NOMO-1 treated with DMSO at 0.1 percent for 48 hours (cell line): ENCODE measurements at regions not wholly inside any gene's neighbourhood (a gene's known extent, or its start where the extent isn't known, plus 50 kb on each side); places are given as distances from the start of the nearest gene placed in this dataset.

Experiments
- DNase-seq: peaks from one replicate; lab custom pipeline; 2025; ENCODE audit not compliant: unreplicated experiment; lab: John Stamatoyannopoulos, UW

DNA sequence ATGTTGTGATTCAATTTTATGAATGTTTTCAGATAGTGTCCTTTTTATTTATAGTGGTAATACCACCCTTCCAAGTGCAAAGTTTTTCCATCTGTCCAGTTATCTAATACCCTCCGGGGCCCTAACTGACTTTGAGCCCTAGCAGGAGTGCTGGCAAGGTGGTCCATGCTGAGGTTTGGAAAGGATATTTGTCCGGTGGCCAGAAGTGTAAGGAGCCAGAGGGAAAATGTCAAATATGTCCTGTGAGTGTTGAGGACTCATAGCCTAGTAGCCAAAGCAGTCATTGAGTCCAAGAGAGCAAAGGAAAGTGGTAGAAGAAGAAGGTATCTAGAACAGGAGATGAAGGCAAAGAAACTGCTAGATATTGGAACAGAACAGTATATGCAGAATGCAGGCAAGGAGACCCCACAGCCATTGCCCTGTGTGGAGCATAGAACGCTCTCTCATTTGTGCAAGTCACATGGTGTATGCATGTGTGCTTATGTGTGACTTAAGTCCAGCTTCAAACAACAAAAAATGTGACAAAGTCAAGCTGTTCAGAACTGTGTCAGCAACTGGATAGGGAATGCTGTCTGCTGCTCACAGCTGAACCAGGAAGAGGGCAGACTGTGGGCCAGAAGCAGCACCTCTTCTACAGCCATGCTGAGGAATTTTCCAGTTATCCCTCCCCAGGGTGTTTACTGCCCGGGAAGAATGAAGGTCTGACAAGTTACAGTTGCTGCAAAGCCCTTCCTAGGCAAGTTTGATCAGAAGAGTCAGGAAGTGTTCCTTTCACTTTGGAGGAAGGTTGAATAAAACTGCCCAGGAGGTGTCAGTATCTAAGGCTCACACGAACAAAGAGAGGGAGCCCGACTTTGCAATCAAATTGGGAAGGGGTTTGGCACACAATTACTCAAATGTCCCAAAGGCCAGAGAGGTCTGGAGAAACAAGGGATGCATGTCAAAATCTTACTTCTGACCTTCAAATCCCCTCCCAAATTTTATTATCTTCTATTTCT lies 463.3 kb upstream of the DMAC1 start:
- no peak for DNase-seq

DNA sequence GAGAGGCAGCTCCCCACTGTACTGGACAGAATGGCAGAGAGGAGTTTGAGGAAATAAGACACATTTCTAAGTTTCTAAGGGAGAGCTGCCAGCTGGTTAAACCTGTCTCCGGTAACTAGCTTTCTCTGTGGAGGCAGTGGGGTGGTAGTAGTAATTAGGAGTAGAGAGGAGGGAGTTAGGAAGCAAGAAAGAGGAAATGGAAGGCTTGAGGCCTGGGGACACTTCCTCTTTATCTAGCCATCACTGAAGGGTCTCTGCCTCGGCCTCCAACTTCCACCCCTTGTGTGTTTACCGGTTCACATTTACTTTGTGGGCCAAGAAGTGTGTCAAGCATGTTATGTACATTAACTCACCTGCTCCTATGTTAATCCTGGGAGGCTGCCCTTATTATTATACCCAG lies 462.2 kb upstream of the DMAC1 start:
- no peak for DNase-seq

DNA sequence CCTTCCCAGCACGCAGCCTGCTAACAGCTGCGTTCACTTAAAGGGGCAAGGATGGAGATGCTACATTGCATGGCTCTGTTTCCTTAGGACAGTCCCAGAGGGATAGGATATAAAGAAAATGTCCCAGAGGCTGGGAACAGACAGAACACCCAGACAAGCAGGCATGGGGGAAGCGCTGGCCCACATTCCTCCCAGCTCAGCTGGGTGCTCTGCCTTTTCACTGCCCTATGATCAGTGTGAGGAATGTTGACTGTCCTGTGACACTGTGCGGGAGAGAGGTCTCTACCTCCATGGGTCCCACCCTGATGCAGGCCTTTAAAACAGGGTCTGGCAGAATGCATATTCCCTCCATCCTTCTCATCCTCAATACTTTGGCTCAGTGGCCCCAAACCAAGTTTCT lies 459.4 kb upstream of the DMAC1 start:
- no peak for DNase-seq

DNA sequence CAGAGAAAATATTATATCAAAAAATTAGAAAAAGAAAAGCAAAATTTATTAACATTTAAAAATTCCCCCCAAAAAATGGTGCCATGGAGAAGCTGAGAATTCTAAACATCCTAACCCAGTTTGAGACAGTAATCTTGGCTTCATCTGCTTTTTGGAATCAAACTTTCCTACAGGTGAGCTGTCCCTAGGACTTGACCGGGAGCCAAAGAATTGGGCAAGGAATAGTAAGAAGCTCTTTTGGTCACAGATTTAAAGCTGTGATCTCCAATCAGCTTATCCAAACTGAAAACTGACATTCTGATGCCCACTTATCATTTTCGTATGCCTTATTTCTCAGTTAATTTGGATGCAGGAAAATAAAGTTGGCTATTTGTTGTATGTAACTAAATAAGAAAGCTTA lies 457.3 kb upstream of the DMAC1 start:
- no peak for DNase-seq

DNA sequence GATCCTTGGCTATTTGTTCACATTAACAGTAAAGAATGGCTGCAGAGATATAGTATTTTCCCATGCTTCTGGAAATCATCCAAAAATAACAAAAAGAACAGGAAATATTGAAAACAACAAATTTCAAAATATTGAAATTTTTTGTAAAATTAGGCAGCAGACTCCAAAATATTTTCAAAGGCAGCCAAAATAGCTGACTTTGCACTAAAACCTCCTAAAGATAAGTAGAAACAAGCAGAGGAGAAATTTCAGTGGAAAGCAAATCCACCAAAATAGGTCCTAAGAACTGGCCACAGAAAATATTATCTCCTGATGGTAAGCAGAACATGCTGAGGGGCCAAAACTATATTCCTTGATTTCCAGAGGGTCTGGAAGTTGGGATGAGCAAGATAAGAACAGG lies 456.3 kb upstream of the DMAC1 start:
- DNase-seq, result no peak

DNA sequence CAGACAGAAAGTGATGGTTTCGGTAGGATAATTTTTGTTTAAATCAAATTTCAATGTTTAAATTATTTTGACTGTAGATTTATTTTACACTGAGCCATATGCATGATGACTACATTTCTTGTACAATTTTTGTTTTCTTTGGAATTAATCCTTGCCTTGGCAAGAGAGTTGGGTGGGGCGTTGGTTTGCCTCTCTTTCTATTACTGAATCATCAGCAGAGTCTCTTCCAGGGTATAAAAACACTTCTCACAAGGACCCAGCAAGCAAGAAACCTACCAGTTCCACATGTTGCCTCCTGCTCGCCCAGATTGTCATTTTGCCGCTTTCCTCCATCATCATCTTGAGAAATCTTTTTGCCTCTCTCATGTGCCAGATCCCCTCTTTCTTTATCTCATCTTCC lies 455.0 kb upstream of the DMAC1 start:
- no peak for DNase-seq

DNA sequence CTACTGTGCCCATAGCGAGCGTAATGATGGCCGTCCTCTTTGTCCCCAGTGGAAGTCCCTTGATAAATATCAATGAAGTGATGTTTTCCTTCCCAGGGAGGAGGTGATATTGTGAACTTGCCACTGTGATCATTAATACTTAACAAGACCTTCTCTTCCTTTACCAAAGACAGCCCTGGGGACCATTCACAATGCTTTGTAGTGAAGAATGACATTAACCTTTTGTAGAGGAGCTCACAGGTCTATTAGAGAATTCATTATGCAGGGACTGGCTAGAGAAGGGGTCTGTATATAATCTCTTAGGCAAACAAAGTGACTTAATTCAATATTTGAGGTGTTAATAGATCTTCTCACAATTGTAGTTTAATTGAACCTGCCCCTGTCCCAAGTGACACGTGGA lies 452.9 kb upstream of the DMAC1 start:
- DNase-seq, result no peak

DNA sequence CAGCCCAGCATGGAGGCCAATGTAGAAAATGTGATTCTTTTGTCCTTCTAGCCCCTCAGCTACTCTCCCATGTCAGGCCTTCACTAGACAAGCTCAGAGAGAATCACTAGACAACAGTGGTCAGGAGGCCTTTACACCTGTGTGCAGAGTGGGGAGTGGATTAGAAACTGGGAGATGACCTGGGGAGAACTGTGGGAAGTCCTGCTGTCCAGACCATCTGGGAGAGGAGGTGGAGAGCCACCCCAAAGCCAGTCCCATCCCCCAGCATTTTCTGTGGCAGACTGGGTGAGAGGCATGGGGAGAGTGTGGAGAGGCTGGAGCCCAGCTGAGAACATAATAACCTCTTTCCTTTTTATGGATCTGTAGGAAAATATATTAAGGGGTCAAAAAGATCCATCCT lies 452.0 kb upstream of the DMAC1 start:
- no peak for DNase-seq

DNA sequence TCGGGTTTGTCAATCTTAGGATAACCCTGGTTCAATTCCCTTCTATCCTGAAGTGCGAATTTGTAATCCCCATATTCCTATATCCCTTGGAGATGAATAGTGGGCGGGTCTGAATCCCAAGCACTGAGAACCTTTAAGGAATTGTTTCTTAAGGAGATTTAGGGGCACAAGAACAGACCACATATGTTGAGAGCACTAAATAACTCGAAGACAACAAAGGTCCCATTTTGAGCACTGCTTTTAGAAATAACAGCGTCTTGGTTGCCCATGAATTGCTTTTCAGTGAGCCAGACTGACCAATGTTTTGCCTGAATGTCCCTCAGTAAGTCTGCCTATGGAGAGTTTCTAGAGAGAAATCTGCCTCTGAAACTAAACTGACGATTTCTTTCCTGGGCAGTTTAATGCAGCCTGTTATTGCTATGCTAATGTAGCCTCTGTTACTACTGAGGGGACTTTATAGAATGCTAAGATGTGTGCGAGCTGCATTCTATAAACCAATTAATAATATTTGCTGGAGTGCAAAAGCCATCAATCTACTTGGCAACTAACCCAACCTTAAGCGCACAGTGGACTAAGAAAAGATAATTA lies 445.0 kb upstream of the DMAC1 start:
- DNase-seq, result no peak

DNA sequence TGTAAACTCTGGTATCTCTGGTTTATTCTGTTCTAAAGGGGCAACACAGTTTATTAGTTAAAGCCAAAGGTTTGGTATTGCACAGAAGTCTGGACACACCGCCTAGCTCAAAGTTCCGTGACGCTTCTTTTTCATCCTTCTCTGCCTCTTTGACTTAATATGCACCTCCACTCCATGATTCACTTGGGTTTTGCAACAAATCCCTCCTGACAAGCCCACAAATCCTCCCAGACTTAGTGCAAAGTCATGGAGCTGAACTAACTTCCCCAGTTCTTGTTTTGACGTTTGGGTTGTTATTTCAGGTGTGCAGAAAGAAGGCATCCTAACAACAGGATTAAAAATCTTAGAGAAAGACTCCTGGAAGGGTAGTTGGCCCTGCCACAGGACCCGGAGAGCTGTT lies 441.6 kb upstream of the DMAC1 start:
- no peak for DNase-seq

DNA sequence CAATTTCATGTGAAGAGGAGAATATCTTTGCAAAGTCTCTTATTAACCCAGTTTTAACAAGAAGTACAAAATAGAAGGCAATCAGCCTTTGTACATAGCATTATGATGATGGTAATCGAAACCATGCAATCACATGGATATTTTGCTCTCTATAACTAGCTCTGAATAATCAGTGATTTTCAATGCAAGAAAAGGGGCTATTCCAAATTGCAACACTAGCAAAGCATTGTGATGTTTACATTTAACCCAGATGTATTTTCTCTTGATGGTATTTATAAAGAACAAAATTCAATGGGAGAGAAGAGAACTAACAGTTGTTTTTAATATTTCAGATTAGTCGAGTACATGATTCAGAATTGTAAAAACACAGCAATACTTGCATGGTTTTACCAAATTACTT lies 437.5 kb upstream of the DMAC1 start:
- no peak for DNase-seq

DNA sequence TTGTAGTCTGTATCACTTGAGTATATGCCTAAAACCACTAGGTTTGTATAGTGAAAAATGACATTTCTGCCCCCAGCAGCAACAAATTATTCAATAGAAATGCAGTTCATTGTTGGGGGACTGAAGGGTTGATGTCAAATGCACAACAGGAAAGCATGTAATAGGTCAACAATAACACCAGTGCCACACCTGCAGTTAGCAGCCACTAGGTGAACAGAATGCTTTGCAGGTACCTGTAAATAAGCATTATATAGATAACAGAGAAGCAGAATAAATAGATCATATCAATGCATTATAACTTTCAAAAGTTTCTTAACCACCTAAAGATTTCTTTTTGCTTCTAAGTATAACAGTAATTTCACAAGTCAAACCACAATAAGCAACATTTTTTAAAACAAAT lies 435.9 kb upstream of the DMAC1 start:
- DNase-seq, result no peak

DNA sequence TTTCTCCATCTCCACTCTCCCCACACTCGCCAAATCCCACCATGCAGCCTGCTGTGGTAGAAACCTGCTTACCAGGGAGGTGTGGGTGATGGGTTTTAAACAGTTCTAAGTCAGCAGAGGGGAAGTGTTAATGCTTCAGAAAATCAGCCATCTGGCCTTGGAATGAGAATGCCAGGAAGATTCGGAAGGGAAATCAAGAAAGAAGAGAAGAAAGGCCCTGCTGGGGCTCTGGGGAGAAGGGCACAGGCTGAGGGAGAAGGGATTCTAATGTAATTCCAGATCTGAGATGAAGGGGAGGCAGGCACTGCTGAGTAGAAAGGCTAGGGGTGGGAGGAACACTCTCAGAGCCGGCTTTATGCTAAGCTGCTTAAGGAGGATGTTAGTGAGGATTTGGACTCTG lies 434.7 kb upstream of the DMAC1 start:
- DNase-seq, result no peak

DNA sequence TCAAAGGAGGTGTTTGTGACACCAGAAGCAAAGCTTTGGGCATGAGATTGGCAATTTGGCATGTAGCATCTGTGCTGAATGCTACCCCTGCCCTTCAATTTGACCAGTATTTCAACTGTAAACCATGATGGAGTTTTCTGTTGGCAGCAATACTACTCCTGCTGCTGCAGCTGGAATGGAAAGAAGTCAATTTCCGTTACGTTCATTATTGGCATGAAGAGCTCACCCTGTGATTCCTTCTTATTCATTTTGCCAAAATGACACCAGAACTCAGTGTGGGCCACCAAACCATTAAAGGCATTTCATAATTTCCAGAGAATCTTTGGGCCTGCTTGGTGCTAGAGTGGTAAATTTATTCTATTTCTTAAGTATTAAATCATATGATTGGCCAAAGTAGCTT lies 433.1 kb upstream of the DMAC1 start:
- no peak for DNase-seq

DNA sequence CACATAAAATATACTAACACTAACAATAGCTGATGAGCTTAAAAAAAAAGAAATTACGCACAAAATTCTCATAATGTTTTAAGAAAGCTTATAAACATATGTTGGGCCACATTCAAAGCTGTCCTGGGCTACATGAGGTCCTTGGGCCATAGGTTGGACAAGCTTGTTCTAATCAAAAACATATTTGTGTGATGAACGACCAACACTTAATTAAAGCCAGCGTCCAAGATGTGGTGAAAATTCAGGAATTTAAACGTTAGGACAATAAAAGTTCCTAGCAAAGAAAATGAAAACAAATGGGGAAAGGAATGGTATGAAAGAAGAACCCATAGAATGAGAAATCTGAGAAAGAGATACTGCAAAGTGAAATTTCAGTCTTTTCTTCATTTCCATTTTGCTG lies 429.6 kb upstream of the DMAC1 start:
- no peak for DNase-seq

DNA sequence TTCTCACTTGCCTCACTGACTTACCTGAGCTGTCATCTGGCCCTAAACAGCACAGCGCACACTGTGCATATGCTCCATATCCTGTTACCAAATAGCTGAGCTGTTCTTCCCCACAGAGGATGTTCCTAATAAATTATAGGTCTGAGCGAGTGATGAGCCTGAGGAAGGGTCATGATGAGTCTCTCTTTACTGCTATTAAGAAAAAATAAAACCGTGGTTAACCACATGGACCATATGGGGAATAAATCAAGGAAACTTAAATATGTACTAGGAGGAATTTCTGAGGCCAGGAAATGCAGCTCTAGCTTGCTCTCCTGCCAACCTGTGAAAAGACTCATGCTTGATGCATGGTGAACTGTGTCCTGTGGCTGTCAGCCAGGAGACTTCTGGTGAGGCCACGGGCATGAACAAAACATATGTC lies 424.8 kb upstream of the DMAC1 start:
- no peak for DNase-seq

DNA sequence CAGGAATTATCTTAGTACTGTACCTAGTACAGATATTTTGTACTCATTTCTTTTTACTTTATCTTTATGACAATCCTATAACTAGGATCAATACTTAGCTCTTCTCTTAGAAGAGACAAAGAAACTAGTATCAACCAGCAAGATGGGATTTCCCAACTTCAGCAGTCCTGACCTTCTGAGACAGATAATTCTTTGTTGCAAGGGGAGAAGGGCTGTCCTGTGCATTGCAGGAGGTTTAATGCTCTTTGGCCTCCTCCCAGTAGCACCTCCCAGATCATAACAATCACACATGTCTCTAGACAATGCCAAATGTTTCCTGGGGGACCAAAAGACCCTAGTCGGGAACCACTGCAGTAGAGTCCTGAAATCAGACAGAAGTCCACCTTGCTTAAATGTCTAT lies 424.3 kb upstream of the DMAC1 start:
- no peak for DNase-seq

DNA sequence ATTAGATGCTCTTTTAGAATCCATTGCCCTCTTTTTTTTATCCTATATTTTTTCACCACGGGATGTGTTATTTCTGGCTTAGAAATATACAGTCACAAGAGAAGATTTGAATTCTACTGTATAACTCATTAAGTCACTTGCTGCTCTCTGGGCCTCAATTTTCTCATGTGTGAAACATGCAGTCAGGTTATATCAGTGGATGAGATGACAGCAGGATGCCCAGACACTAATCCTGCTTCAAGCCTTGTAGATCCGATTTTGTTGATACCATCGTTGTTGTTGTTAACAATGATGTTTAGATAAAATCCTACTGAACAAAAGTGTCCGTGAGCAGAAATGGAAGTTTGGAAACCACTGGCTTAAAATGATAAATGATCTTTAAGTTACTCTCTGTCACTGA lies 421.9 kb upstream of the DMAC1 start:
- DNase-seq, result no peak

DNA sequence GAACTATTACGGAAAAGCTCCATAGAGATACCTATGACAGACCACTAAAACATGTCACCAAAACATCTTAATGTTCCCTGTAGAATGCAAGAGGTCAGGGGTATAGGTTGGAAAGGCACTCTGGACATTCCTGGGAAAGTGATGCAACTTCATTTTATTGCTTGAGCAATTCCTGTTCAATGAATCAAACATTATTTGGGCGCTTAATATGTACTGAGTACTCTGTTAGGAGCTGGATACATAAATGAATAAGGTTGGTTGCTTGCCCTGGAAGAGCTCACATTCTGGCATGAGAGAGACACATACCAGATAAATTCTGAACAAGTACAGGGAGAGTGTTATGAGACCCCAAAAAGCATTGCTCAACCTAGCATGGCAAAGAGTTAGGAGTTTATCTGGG lies 408.9 kb upstream of the DMAC1 start:
- no peak for DNase-seq

DNA sequence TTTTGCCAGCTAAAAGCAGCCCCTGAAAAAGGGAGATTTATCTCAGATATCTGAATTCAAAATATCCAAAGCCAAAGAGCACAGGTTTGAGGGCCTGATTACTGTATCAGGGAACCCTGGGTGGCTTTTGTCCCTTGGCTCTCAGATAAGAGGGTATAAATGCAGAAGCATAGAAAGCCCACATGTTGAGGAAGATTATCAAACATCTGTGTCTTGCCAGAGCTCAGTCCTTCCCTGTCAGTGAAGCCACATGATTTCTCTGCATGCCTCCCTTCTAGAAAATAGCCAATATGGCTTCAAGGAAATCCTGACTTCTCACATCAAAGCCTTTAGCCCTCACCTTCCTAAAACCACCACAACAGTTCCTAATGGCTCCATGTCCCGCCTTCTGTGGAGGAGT lies 408.0 kb upstream of the DMAC1 start:
- DNase-seq, result no peak

DNA sequence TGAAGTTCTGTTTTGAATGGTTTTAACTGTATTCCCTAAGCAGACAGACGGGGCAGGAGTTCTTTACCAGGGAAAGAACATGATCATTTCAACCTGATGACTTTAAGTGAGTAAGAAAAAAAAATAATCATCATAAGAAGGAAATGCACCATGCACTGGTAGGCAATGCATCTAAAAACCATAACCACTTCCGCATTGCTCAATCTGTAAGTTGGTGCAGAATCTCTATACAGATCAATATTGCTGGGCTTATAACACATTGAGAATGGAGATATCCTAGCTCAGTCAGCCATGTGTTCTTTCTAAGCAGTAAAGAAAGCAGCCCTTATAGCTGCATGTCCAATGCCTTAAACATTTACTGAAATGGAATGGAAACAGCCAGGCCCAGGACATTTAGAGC lies 407.1 kb upstream of the DMAC1 start:
- peak; percentile 8 for DNase-seq

DNA sequence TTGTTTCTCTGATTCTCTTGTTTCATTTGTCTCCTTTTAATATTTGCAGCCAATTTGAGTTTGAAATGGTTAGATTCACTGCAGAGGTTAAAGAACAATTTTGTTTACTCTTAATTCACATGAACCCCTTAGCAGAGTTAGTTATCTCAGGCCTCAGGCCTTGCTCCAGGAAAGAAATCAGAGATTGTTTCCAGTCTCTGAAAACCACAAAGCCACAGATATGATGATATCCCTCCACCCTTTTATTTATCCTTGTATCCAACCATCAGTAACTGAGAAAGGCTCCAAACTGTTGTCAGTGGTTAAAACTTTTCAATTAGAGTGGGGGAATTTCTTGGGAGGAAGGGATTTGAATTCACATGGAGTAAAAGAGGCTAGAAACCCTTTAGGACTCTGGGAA lies 406.0 kb upstream of the DMAC1 start:
- DNase-seq, result no peak

DNA sequence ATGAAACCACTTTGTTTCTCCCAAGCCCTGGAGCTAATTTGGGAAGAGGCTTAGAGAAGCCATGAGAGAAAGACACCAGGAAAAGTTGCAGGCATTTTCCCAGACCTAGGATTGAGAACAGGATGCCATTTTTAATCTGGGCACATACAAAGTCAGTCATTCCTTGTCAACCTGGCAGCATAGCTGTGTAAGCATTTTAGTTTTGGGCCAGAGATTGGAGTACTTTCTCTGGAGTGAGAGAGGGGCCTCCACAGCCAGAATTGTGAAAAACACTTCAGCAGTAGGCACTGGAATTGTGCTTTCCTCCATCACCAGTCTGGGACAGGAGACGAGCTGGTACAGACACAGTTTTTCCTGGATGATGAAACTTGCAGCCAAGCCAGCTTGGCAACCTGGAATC lies 390.3 kb upstream of the DMAC1 start:
- DNase-seq, result no peak
